ENCODE measurements at regions not wholly inside any gene's neighbourhood (a gene's known extent, or its start where the extent isn't known, plus 50 kb on each side); places are given as distances from the start of the nearest gene placed in this dataset.

GRCh38 chr4:62960415-62960814 is 1448.8 kb downstream of the TECRL start:
- no peak for DNase-seq

DNA sequence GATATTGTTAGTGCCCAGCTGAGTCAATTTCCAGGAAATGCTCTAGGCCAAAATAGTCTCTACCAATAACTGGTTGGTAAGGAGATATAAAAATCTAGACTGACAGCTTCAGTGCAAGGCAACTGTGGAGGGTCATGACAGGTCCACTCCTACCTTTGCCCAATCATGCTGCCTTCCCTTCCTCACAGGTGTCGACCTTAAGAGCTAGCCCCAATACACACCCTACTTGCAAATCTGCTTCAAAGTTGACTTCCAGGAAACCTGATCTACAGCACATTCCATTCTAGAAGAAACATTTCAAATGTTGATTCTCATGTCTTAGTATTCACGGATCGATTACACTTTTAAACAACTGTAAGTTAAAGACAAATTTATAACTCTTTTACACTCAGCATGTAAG is 1455.5 kb downstream of the TECRL start:
- no peak for DNase-seq

DNA sequence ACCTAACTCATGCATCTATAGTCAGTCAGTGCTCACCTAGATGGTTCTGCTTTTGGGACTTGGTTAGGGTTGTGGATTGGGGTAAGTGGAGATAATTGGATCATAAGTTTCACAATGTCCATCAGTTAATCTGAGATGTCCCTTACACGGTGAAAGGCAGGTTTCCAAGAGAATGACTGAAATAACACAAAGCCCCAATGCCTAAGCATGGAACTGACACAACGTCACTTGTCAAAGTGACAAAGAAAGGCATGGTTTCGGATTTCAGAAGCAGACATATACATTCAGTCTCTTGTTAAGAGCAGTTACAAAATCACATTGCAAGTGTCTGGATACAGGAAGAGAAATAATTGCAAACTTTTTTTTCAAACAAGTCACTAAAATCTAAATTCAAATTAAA is 1456.9 kb downstream of the TECRL start:
- no peak for DNase-seq

DNA sequence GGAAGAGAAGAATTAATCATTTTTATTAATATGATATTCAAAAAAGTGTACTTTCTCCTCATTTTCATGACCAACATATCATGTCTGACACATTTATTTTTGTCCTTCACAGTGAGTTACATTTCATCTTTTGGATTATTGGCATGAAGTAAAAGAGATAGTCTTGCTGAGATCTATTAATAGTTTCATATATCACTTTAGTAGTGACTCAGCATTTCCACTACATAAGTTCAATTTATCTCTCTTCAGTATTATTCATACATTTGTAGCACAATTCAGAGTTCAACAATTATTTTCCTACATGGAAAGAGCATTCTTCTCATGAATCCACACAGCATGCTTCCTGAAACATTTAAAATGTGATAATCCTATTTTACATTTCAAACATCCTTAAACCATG is 1461.1 kb downstream of the TECRL start:
- DNase-seq = no peak

GRCh38 chr4:62940229-62940628 is 1469.0 kb downstream of the TECRL start:
- DNase-seq = no peak

- no peak for DNase-seq
Observed at GRCh38 chr4:62930884-62931283, 1478.4 kb downstream of the TECRL start.

DNA sequence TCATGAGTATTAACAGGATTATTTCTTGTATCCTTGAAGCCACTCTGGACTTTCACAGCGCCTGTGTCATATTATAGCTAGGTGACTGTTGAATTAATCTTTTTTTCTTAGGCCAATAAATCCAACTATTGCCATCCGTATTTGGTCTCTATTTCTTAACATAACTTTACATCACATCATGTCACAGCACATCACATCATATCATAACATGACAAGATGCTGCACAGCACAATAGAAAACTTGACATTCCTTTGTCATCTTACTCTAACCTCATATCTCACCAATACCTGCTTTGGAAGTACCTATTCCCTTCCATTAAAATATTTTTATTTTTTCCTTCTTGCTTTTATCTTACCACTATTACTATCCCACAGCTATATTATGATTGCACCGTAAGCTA is 1480.8 kb downstream of the TECRL start:
- DNase-seq = no peak

GRCh38 chr4:62927574-62927973 is 1481.7 kb downstream of the TECRL start:
- no peak for DNase-seq

- DNase-seq = no peak
Observed at GRCh38 chr4:62923783-62924182, 1485.5 kb downstream of the TECRL start.

- no peak for DNase-seq
Observed at GRCh38 chr4:62917649-62918048, 1491.6 kb downstream of the TECRL start.

DNA sequence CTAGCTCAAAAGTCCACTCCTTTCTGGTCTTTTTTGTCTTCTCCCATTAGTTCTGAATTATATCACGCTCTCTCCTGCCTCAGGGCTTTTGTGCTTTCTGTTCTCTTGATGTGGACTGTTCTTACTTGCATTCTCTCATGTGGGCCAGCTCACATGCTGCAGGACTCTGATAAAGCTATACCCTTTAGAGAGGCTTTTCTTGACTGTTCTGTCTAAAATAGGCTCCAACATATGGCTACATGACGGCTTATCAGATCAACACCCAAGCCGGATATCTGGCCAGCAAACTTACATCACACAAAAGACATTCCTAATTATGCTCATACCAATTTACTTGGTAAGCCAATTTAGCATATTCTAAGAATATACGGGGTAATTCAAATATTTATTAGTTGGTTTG is 1494.5 kb downstream of the TECRL start:
- DNase-seq = no peak

GRCh38 chr4:62913065-62913464 is 1496.2 kb downstream of the TECRL start:
- DNase-seq = no peak

- no peak for DNase-seq
Observed at GRCh38 chr4:62912531-62912930, 1496.7 kb downstream of the TECRL start.

DNA sequence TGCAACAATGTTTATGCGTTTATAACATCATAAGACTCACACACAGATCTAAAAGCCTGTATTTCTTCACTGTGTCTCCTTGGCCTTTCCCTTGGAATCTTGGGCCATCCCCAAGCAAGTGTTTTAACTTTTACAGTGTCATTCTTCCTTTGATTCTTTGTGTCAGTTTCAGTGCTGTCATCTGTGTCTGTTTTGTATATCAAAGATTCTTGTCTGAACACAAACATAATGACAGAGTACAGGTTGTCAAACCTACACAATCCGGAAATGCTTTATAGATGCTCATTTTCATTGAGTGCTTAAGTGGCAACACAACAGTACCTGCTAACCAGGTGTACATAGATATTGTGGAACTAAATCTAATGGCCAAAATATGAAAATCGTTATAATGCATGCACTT is 1500.0 kb downstream of the TECRL start:
- DNase-seq = no peak

GRCh38 chr4:62901101-62901500 is 1508.1 kb downstream of the TECRL start:
- no peak for DNase-seq

- no peak for DNase-seq
Observed at GRCh38 chr4:62899646-62900364, 1509.4 kb downstream of the TECRL start.

DNA sequence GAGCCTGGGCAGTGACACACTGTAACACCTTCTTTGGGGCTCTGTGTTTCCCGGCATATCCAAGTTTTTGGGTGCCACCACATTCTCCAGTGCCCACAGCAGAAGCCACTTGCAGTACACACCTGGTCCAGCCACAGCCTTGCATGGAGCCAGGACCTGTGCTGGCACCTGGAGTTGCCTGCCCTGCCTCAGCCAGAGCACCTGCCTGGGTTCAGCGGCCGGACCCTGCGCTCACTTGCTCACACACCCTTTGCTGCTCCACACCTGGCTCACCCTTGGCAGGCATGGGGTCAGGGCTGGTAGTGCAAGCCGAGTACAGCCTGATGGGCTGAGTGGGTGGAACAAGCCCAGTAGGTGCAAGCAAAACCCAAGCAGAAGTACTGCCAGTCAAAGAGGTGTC is 1511.1 kb downstream of the TECRL start:
- no peak for DNase-seq

GRCh38 chr4:62896721-62897120 is 1512.5 kb downstream of the TECRL start:
- DNase-seq = no peak

DNA sequence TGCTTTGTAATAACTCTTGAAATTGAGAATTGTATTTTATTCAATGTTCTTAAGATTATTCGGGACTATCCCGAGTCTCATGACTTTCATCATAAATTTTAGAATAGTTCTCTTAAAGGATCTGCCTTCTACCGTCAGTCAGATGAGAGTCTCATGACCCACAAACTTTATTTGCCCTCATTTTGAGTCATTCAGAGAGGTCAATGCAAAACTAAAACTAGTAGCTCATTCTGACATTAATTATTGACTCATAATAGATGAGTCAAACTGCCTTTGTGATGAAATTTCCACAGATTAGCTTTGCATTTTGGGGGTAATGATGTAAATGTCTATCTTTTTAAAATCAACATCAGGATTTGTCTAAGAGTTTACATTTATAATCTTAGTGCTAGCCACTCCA is 1527.3 kb downstream of the TECRL start:
- DNase-seq = no peak

DNA sequence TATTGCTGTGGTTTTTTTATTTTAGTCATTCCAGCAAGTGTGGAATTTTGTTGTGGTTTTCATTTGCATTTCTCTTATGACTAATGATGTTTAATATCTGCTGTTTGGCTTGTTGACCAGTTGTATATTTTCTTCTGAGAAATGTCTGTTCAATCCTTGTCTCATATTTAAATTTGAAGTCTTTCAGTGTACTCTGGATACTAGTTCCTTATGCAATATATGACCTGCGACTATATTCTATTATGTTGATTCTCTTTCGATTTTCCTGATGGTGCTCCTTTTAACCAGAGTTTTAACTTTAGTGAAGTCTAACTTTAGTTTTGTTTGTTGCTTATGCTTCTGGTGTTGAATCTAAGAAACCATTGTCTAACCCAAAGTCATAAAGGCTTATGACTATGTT is 1528.0 kb downstream of the TECRL start:
- DNase-seq = no peak

DNA sequence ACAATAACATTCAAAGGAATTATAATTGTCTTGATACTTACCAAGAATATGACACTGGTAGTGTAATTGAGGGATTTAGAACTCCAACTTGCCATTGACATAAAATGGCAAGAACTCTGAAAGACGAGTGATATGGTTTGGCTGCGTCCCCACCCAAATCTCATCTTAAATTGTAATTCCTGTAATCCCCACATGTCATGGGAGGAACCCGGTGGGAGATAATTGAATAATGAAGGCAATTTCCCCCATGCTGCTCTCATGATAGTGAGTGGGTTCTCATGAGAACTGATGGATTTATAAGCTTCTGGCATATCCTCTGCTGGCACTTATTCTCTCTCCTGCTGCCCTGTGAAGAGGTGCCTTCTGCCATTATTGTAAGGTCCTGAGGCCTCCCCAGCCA is 1536.4 kb downstream of the TECRL start:
- no peak for DNase-seq

DNA sequence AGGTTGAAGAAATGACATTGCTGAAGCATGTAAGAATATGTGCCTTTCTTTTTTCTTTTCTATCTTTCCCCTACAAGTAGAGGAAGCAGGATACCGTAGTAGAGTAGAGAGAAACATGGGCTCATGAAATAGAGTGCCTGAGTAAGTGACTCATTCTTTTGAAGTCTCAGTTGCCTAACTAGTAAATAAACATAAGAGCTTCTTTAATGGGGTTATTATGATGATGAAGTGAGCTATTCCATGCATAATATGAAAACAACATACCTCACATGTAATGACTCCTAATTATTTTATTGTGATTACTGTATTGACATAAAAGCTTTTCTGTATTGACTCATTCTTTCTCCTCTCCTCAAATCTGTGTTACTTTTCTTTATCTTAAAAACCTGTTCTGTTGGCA is 1538.2 kb downstream of the TECRL start:
- no peak for DNase-seq

GRCh38 chr4:62870451-62870850 is 1538.8 kb downstream of the TECRL start:
- DNase-seq = no peak

DNA sequence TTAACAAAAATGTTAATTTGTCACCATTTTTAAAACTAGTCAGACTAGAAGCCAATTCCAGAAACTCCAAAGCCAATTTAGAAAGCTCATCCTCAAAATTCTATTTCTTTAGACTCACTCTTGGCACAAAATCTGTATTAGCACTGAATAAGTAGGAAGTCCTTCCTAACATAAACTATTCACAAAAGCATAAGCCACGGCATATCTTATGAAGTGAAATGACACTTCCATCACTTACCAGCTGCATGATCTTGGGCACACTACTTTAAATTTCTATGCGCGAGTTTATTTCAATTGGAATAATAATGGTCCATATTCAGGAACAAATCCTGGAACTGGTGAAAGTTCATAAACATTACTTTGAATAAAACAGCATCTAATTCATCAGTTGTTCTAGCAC is 1544.0 kb downstream of the TECRL start:
- DNase-seq = no peak

DNA sequence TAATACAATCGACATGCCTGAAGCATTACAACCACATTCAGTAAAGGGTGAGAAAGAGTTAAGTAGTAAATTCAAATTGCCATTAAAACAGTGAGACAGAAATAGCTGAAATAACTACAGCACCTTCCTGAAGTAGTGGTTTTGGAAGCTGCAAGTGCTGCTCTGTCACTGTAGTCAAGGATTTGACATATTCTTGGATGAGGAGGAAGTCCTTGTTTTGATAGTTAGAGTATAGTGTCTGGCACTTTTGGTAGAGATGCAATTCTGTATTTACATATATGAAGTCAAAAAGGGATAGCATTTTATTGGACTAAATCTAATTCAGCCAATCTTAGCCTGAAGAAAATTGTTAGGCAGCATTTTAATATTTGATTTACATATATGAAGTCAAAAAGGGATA is 1559.6 kb downstream of the TECRL start:
- no peak for DNase-seq

- DNase-seq = no peak
Observed at GRCh38 chr4:62835631-62836030, 1573.6 kb downstream of the TECRL start.
